A673 (cell line): ENCODE measurements at regions not wholly inside any gene's neighbourhood (a gene's known extent, or its start where the extent isn't known, plus 50 kb on each side); places are given as distances from the start of the nearest gene placed in this dataset.

Experiments used
- BruUV-seq: library from RNA; stranded (reverse); fragments of 400-500 nt; replicated peaks from 2 replicates; lab custom pipeline; 2021; lab: Mats Ljungman, UMichigan
- CTCF ChIA-PET: fragments of 300-600 bp; sonication (Branson Sonifier 250); formaldehyde crosslinking; loops from one replicate; lab custom pipeline; 2022; ENCODE audit warnings: antibody characterized with exemption; lab: Charles Lee
- POLR2A ChIA-PET: fragments of 300-600 bp; sonication (Branson Sonifier 250); formaldehyde crosslinking; loops from one replicate; lab custom pipeline; 2022; ENCODE audit warnings: antibody characterized with exemption; ENCODE audit not compliant: low non-redundant PET; lab: Charles Lee
- DNase-seq: peaks from one replicate; pipeline ENCODE4 v3.0.0-alpha.2; 2015; ENCODE audit warnings: low spot score
- H3K27ac ChIP-seq: fragments of 200-600 bp; sonication (generic); 2 replicates; pipeline ENCODE4 v1.5.1; 2016; ENCODE audit warnings: mixed run types, low read depth, mild to moderate bottlenecking, mixed read lengths, antibody characterized with exemption, low read length; ENCODE audit not compliant: poor library complexity, severe bottlenecking
- H3K27me3 ChIP-seq: fragments of 200-600 bp; sonication (generic); replicated peaks from 2 replicates; pipeline ENCODE4 v1.6.1; 2017; ENCODE audit warnings: mixed run types, low read depth, mild to moderate bottlenecking, mixed read lengths, antibody characterized with exemption, low read length; ENCODE audit not compliant: insufficient read depth, poor library complexity
- H3K36me3 ChIP-seq: fragments of 200-600 bp; sonication (generic); 2 replicates; pipeline ENCODE4 v1.6.1; 2016; ENCODE audit warnings: mixed run types, mild to moderate bottlenecking, mixed read lengths, antibody characterized with exemption, low read length; ENCODE audit not compliant: insufficient read depth, poor library complexity, severe bottlenecking
- H3K4me1 ChIP-seq: fragments of 200-600 bp; sonication (generic); 2 replicates; pipeline ENCODE4 v1.6.1; 2017; ENCODE audit warnings: mixed run types, mild to moderate bottlenecking, mixed read lengths, antibody characterized with exemption, low read length; ENCODE audit not compliant: insufficient read depth, poor library complexity, severe bottlenecking
- H3K4me3 ChIP-seq: fragments of 200-600 bp; sonication (generic); 2 replicates; pipeline ENCODE4 v1.5.1; 2016; ENCODE audit warnings: low read depth, mixed run types, mild to moderate bottlenecking, mixed read lengths, low read length; ENCODE audit not compliant: poor library complexity, severe bottlenecking
- H3K9me3 ChIP-seq: fragments of 200-600 bp; sonication (generic); 2 replicates; pipeline ENCODE4 v1.6.1; 2016; ENCODE audit warnings: mixed run types, low read depth, mild to moderate bottlenecking, mixed read lengths, antibody characterized with exemption, low read length; ENCODE audit not compliant: poor library complexity, severe bottlenecking
- EZH2 ChIP-seq: fragments of 200-600 bp; sonication (generic); IDR thresholded peaks from 2 replicates; pipeline ENCODE4 v1.6.1; 2017; ENCODE audit warnings: borderline replicate concordance, low read depth, mild to moderate bottlenecking, mixed read lengths, antibody characterized with exemption, low read length; ENCODE audit not compliant: poor library complexity, severe bottlenecking
- intact Hi-C: fragments of 100-400 bp; cut with micrococcal nuclease; formaldehyde crosslinking; loops from one replicate; pipeline ENCODE4 v1.10.0; 2022; ENCODE audit not compliant: unreplicated experiment
- TF ChIP-seq, protein P1 (sequence below): fragments of 300-800, 200-600 bp; sonication (generic); conservative IDR thresholded peaks from 2 replicates; pipeline ENCODE4 v1.5.1; 2017; ENCODE audit warnings: low read depth, mild to moderate bottlenecking, antibody characterized with exemption, low read length, moderate library complexity, mixed read lengths

DNA sequence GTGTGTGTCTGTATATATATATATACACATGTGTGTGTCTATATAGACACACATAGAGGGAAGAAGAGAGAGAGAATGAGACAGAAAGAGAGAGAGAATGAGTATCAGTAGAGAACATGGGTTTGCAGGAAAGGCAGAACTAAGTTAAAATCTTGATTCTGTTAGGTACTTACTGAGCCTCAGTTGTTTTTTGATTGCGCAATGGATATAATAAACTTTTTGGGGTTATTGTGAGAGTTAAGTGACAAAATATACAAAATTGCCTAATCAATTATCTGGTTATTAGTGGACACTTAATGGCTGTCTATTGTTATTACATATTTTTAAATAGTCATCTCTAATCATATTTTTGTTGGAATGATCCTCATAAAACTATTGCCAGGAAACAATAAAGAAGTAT, 169.0 kb downstream of the ETNK1 start:
- ChIA-PET CTCF (no interaction called here), POLR2A (no interaction called here)
- intact Hi-C loops: no loop called here
- Histone ChIP-seq H3K4me3 (no peak overlapping the region), H3K27me3 (no peaks in the 10 kb centered on the region), H3K36me3 (no peaks in the 10 kb centered on the region), H3K27ac (no peak overlapping the region), H3K4me1 (no peaks in the 10 kb centered on the region), H3K9me3 (no peaks in the 10 kb centered on the region)
- DNase-seq: no peak
- no peak for TF ChIP-seq EZH2
- TF ChIP-seq, protein P1, sequence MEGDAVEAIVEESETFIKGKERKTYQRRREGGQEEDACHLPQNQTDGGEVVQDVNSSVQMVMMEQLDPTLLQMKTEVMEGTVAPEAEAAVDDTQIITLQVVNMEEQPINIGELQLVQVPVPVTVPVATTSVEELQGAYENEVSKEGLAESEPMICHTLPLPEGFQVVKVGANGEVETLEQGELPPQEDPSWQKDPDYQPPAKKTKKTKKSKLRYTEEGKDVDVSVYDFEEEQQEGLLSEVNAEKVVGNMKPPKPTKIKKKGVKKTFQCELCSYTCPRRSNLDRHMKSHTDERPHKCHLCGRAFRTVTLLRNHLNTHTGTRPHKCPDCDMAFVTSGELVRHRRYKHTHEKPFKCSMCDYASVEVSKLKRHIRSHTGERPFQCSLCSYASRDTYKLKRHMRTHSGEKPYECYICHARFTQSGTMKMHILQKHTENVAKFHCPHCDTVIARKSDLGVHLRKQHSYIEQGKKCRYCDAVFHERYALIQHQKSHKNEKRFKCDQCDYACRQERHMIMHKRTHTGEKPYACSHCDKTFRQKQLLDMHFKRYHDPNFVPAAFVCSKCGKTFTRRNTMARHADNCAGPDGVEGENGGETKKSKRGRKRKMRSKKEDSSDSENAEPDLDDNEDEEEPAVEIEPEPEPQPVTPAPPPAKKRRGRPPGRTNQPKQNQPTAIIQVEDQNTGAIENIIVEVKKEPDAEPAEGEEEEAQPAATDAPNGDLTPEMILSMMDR: no peak
- no TSS peak for BruUV-seq

DNA sequence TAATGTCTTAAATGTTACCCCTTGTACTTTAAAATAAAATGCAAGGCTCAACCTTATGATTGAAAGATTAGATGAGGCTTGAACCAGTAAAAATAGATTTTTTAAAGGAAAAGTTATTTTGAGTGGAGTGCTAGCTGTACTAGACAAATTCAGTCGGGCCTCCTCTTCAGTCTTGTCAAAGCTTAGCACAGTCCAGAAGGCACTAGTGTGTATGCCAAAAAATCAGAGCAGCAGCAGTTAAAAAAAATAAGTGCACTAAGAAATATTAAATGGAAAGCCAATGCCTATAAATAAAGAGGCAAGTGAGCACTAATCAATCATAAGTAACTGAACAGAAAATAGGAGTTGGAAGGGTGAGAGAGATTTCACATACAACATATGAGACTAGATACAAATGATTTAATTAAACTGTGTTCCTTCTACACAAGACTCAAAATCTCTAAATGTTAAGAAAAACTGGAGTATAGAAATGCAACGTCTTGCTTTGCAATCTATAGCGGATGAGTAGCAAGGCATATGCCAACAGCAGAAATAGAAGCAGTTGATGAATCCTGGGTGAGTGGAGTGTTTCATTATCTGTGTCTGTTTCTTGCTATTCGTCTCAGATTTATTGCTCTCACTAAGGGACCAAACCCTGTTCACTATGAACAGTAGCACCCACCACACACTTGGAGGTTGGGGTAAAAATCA, 172.1 kb downstream of the ETNK1 start:
- CTCF ChIA-PET: no interaction called here
- BruUV-seq: no TSS peak
- Histone ChIP-seq H3K9me3 (no peaks in the 10 kb centered on the region), H3K4me3 (no peak overlapping the region), H3K27ac (no peak overlapping the region), H3K27me3 (no peaks in the 10 kb centered on the region), H3K36me3 (no peaks in the 10 kb centered on the region), H3K4me1 (no peaks in the 10 kb centered on the region)
- DNase-seq: no peak
- TF ChIP-seq EZH2: no peak
- TF ChIP-seq, protein P1: no peak
- POLR2A ChIA-PET: interaction anchor here (0.5 kb wide), 1 partner anchor 1756 kb away, joined by 3 read pairs; no protein-coding TSS in a partner anchor
- intact Hi-C loops: no loop called here

DNA sequence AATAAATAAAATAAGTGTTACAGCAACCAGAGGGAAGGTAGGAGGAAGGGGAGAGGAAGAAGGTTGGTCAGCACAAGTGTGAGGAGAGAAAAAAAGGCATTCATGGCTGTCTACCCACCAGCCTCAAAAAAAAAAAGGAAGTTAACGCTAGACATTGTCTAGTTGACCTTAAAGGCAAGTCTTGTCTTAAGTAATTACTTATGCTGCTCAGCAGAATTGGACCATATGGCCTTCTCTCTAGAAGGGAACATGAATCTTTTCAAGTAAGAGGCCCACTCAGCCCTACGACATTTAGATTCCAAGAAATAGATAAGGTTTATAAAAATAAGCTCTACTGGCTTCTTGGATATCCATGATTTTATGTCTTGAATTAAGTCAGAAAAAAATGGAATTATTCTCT, 172.7 kb downstream of the ETNK1 start:
- intact Hi-C loops: no loop called here
- no peaks in the 10 kb centered on the region for H3K27me3 ChIP-seq
- DNase-seq: no peak
- no peaks in the 10 kb centered on the region for H3K4me1 ChIP-seq
- H3K27ac ChIP-seq: no peak overlapping the region
- no TSS peak for BruUV-seq
- no peak for TF ChIP-seq EZH2
- TF ChIP-seq, protein P1: no peak
- no peaks in the 10 kb centered on the region for H3K36me3 ChIP-seq
- ChIA-PET CTCF (no interaction called here), POLR2A (no interaction called here)
- no peak overlapping the region for H3K4me3 ChIP-seq
- no peaks in the 10 kb centered on the region for H3K9me3 ChIP-seq
